ENCODE measurements at regions not wholly inside any gene's neighbourhood (a gene's known extent, or its start where the extent isn't known, plus 50 kb on each side); places are given as distances from the start of the nearest gene placed in this dataset.
"Not testable (repeated sequence)": the region's sequence is repeated elsewhere in the genome, so short reads cannot be mapped to it uniquely, and the experiment has no call there.

GRCh38 chr2:194696690-194697089, 960.3 kb upstream of the SLC39A10 start:
- DNase-seq (ENCODE audit: low read depth in 3 of 3): no peak

- DNase-seq (ENCODE audit: low read depth in 3 of 3): no peak
These were observed 970.5 kb upstream of the SLC39A10 start for GRCh38 chr2:194686569-194686968.

- DNase-seq (ENCODE audit: low read depth in 3 of 3): no peak
These were observed 983.0 kb upstream of the SLC39A10 start for GRCh38 chr2:194674043-194674442.

GRCh38 chr2:194672994-194673393, 984.0 kb upstream of the SLC39A10 start:
- no peak for DNase-seq (ENCODE audit: low read depth in 3 of 3)

GRCh38 chr2:194661431-194661830, 995.6 kb upstream of the SLC39A10 start:
- DNase-seq (ENCODE audit: low read depth in 3 of 3): no peak

- not testable (repeated sequence) for DNase-seq (ENCODE audit: low read depth in 3 of 3)
These were observed 1018.0 kb upstream of the SLC39A10 start for GRCh38 chr2:194639057-194639456.

GRCh38 chr2:194621945-194622344, 1035.1 kb upstream of the SLC39A10 start:
- no peak for DNase-seq (ENCODE audit: low read depth in 3 of 3)

GRCh38 chr2:194619366-194619765, 1037.7 kb upstream of the SLC39A10 start:
- DNase-seq (ENCODE audit: low read depth in 3 of 3): no peak

- DNase-seq (ENCODE audit: low read depth in 3 of 3): no peak
These were observed 1038.6 kb upstream of the SLC39A10 start for GRCh38 chr2:194618432-194618831.

GRCh38 chr2:194616334-194616733, 1040.7 kb upstream of the SLC39A10 start:
- DNase-seq (ENCODE audit: low read depth in 3 of 3): no peak

GRCh38 chr2:194610297-194610696, 1046.7 kb upstream of the SLC39A10 start:
- no peak for DNase-seq (ENCODE audit: low read depth in 3 of 3)

- no peak for DNase-seq (ENCODE audit: low read depth in 3 of 3)
These were observed 1053.6 kb upstream of the SLC39A10 start for GRCh38 chr2:194603429-194603828.

GRCh38 chr2:194602750-194603149, 1054.3 kb upstream of the SLC39A10 start:
- DNase-seq (ENCODE audit: low read depth in 3 of 3): no peak

- no peak for DNase-seq (ENCODE audit: low read depth in 3 of 3)
These were observed 1065.8 kb upstream of the SLC39A10 start for GRCh38 chr2:194591192-194591591.

- no peak for DNase-seq (ENCODE audit: low read depth in 3 of 3)
These were observed 1069.2 kb upstream of the SLC39A10 start for GRCh38 chr2:194587739-194588270.

- DNase-seq (ENCODE audit: low read depth in 3 of 3): no peak
These were observed 1089.4 kb upstream of the SLC39A10 start for GRCh38 chr2:194567661-194568017.

GRCh38 chr2:194566907-194567660, 1089.9 kb upstream of the SLC39A10 start:
- DNase-seq (ENCODE audit: low read depth in 3 of 3): no peak

- DNase-seq (ENCODE audit: low read depth in 3 of 3): no peak
These were observed 1092.6 kb upstream of the SLC39A10 start for GRCh38 chr2:194564422-194564821.

GRCh38 chr2:194562329-194562728, 1094.7 kb upstream of the SLC39A10 start:
- no peak for DNase-seq (ENCODE audit: low read depth in 3 of 3)

- no peak for DNase-seq (ENCODE audit: low read depth in 3 of 3)
These were observed 1097.1 kb upstream of the SLC39A10 start for GRCh38 chr2:194559964-194560363.

- no peak for DNase-seq (ENCODE audit: low read depth in 3 of 3)
These were observed 1097.5 kb upstream of the SLC39A10 start for GRCh38 chr2:194559523-194559922.

- DNase-seq (ENCODE audit: low read depth in 3 of 3): no peak
These were observed 1099.0 kb upstream of the SLC39A10 start for GRCh38 chr2:194557993-194558392.

- no peak for DNase-seq (ENCODE audit: low read depth in 3 of 3)
These were observed 1100.4 kb upstream of the SLC39A10 start for GRCh38 chr2:194556629-194557028.

GRCh38 chr2:194553980-194554379, 1103.0 kb upstream of the SLC39A10 start:
- DNase-seq (ENCODE audit: low read depth in 3 of 3): no peak

All from stimulated activated CD4-positive, alpha-beta T cell treated with anti-CD3 and anti-CD28 coated beads, TNF-alpha, amount 100 ng/mL, for 24 hours (primary cell).